Suppressor macrophage treated with lipopolysaccharide for 1 hour (primary cell): ENCODE measurements at regions not wholly inside any gene's neighbourhood (a gene's known extent, or its start where the extent isn't known, plus 50 kb on each side); places are given as distances from the start of the nearest gene placed in this dataset.
A peak's percentile ranks its signal among the peaks of the same experiment; 100 is the strongest.
"Not testable (repeated sequence)": the region's sequence is repeated elsewhere in the genome, so short reads cannot be mapped to it uniquely, and the experiment has no call there.

Source experiments
- DNase-seq, 3 donors: peaks; one replicate each; pipeline ENCODE4 v3.0.0-alpha.2; 2020 to 2022

DNA sequence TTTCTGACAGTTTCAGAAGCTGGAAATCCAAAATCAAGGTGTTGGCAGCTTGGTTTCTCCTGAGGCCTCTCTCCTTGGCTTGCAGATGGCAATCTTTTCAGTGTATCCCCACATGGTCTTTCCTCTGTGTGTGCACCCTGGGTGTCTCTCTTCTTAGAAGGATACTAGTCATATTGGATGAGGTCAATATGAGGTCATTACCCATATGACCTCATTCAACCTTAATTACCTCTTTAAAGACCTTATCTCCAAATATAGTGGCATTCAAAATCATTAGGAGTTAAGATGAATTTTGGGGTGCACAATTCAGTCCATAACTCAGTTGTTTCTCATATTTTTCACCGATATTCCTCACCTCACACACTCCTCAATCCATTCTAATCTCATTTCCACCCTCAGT, 92.4 kb upstream of the TGM3 start:
- peak in 1 of 3 donors; percentile 34 for DNase-seq

DNA sequence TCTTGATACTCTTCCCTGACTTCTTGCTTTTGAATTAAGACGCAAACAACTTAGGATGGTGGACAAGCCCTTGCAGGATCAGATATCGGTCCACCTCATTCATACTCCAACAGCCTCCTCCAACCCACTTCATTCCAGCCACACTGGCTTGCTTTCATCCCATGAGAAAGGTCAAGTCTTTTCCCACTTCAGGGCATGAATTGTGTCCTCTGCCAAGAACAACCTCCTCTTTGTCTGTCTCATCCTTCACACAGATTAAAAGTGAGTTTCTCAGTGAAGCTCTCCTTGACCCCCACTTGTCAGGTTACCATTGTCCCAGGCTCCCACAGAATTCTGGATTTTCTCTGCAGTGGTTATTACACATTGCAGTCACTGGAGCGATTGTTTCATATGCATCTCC, 91.8 kb upstream of the TGM3 start:
- DNase-seq: no peak

DNA sequence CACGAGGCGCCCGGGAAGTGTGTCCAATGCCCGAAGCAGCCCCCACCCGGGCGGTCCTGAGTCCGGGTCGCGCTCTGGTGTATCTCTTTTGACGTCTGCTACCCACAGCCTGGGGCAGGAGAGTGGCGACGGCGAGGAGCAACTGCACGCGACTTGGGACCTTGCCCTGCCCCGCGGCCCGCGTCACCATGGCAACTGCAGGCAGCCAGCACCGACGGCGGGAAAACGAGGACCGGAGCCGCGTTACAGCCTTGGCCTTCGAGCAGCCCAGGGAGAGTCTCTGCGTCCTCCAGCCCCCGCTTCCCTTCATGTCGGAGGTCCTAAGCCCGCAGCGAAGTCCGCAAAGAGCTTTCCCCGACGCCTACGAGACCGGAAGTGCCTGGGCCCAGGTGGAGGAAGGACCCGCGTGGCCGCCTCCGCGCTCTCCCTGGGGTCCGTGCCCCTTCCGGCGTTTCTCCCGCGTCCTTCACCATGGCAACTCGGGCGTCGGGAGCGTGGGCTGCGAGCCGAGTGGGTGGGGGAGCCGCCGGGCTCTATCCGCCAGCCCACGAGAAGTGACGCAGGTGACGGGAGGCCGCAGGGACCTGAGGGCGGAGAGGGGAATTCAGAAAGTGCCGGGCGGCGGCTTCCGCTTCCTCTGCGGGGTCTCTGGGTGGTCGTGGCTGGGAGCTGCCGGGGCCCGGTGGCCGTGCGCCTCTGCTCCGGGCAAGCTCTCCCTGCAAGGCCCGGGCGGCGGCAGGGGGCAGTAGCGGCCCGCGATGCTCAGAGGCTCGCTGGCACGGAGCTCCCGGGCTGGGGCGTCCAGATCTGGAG, 88.6 kb upstream of the TGM3 start:
- DNase-seq: peak; percentile 82 to 93 (median 89)

DNA sequence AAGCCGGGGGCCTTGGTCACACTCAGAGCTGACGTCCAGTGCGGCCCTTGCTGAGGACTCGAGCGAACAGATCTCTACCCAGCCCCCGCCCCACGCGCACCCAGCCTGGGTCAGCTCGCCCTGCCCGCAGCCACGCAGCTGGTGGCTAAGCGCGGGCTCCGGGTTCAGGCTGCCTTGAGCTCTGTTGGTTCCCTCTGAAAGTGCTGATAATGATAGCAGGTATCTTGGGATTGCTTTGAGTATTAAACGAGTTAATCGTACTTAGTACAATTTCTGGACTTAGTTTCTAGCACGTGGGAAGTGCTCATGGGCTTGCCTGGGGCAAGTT, 88.1 kb upstream of the TGM3 start:
- no peak for DNase-seq

DNA sequence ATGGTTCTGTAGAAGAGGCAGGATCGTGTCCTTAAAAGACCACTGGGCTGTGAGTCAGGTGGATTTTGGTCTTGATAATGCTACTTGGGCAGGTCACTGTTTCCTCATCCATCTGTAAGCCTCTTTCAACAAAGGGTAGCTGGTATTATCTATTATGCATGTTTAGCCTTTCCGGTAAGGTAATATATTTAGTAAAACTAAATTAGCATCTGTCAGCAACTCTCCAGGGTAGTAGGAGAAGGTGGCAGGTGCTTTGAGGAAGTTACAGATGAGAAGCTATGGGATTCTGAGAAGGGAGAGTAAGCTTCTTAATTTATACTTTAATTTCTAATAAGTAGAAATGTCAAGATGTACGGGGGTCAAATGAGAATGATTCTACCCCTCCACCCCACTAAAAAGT, 86.9 kb upstream of the TGM3 start:
- DNase-seq: no peak

DNA sequence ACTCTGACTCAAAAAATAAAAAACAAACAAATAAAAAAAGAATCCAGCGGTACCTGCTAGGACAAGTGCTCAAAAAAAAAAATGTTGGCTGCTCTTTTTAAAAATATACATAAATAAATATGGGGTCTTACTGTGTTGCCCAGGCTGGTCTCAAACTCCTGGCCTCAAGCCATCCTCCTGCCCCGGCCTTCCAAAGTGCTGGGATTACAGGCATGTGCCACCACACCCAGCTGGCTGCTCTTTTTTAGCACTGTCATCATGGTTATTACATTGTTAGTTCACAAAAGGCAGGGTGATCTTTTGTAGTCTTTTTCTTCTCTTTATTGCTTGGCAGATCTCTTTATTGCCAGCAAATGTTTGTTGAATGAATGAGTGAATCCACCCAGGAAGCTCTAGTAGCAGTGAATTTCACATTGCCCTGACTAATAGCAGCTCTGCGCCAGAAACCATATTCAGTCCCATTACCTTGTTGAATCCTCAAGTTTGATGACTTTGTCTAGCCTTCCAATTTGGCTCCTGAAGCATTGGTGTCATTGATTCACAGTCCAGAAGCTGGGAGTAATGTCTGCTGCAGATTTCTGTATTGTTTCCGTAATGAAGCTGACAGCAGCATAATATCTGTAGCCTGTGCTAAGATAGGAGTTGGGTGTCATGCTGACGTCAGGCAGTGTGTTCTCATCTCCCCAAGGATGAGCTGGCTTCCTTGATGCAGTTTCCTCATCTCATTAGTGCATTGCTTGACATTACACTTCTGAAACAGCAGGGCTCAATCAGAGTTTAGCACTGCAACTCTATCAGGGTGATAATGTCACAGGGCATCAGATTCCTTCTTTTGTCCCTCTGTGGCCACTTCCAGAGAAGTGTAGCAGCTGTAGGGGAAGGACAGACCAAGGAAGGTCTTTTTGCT, 84.9 kb upstream of the TGM3 start:
- DNase-seq: peak; percentile 91 to 97 (median 97)

DNA sequence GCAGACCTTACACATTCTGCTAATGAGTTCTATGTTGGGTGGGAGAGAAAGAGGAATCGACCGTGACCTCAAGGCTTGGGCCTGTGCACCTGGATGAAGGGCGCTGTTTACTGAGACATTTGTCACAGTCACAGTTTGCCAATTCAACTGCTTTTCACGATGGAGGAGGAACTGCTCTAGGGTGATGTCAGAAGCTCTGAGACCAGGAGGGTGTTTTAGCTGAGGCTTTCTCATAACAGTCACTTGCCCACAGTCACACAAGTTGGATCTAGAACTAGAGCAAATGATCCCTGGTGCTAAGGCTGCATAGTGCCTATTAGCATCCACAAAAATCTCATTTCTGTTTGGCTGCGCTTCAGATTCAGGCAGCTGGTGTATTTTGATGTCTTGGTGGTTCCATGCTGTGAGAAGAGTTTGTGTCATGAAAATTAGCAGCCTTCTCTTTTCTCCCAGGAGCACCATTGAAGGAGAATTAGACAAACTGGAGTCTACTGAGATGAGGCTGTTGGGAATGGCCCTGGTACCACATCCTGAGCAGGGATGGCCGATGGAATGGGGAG, 83.3 kb upstream of the TGM3 start:
- DNase-seq: peak; percentile 67 to 71 (median 71)

DNA sequence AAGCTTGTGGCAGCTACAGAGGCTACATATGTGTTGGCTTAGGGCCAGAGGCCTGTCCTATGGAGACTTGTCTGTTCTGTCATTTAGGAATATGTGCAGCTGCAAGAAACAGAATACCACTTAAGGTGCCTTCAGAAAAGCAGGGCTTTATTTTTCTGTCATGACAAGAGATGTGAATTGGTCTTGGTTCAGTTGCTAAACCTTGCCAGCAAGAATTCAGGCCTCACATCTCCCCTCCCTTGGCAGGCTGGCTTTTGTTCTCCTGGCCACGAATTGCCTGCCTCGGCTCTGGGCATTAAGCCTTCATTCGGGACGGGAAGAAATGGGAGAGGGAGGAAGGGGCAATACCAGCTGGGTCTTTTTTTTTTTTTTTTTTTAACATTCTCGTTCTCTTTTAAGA, 82.4 kb upstream of the TGM3 start:
- no peak for DNase-seq

DNA sequence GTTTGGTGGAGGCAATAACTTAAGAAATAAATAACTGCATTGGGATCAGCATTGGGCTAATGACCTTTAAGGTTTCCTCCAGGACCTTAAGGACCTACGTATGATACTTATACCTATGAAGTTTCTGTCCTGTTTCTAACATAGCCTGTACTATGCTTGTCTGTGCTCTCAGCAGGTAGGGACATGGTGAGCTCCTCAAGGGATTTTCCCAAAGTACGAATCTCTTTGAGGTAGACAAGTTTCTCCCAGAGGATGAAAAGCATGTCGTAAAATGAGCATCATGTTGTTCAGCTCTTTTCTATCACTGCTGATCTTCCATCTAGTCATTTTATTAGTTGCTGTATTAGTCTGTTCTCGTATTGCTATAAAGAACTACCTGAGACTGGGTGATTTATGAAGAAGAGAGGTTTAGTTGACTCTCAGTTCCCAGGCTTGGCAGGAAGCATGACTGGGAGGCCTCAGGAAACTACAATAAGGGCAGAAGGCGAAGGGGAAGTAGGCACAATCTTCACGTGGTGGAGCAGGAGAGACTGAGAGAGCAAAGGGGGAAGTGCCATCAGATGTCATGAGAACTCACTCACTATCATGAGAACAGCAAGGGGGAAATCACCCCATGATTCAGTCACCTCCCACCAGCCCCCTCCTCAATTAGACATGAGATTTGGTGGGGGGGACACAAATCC, 77.8 kb upstream of the TGM3 start:
- DNase-seq: peak; percentile 86 to 93 (median 92)

DNA sequence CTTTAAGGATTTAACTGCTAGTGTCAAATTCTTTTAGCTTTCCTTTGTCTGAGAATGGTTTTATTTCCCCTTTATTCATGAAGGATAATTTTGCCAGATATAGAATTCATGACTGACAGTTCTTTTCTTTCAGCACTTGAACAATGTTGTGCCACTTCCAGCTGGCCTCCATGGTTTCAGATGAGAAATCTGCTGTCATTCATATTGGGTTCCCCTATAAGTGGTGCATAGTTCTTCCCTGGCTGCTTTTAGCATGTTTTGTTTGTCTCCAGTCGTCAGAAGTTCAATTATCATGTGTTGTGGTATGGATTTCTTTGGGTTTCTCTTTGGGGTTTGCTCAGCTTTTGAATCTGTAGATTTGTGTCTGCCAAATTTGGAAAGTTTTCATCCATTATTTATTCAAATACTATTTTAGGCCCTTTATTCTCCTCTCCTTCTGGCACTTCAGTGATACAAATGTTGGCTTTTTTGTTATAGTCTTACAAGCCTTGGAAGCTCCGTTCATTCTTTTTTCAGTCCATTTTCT, 76.3 kb upstream of the TGM3 start:
- DNase-seq: no peak

DNA sequence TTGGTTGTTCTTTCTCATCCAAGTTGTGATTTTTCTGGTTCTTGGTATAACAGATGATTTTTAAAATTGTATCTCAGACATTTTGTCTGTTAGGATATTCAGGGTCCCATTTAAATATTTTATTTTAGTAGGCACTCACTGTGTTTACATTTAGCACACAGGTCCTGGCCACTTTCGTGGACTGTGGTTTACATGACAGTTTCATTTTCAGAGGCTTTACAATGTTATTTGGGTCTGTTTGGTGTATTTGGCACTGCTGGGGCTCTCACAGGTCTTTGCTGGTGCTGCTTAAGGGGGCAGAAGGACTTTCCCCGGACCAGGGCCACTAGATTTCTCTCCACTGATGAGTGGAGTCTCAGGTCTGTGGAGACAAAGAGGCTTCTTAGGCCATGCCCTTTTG, 75.5 kb upstream of the TGM3 start:
- no peak for DNase-seq

DNA sequence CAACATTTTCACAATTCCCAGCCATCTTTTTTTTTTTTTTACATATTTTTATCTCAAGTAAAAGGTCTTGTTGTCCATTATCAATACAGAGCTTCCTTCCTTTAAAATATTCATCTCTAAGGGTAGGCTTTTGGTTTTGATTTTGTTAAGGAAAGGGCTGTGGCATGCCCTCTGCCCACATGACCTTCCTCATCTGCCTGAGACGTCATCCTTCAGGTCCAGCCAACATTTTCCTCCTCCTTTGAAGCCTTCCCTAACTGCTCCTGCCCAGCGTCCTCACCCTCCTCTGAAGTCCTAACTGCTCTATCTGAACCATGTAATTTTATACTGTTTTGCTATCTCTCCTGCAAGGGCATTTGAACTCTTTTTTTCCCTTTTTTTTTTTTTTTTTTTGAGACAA, 73.9 kb upstream of the TGM3 start:
- DNase-seq: peak; percentile 59 to 67 (median 66)

DNA sequence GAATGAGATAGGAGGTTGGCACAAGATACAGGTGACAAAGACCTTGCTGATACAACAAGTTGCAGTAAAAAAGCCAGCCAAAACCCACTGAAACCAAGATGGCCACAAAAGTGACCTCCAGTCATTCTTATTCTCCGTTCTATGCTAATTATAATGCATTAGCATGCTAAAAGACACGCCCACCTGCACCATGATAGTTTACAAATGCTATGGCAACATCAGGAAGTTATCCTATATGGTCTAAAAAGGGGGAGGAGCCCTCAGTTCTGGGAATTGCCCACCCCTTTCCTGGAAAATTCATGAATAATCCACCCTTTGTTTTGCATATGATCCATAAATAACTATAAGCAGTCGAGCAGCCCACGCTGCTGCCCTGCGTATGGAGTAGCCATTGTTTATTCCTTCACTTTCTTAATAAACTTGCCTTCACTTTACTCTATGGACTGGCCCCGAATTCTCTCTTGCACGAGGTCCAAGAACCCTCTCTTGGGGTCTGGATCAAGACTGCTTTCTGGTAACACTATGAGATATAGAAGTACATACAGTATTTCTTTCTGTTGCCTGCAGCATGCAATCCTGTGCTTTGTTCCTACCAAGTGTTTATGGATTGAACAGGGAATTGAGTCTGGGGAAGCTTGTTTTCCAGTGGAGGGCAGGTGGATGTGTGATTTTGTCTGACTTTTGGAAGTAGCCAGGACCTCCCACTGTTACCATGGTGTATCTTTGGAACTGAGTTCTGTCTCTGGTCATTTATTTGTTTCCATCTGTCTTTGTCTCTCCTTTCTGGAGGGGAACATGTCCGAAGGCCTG, 72.0 kb upstream of the TGM3 start:
- peak in 1 of 3 donors; percentile 38 for DNase-seq

DNA sequence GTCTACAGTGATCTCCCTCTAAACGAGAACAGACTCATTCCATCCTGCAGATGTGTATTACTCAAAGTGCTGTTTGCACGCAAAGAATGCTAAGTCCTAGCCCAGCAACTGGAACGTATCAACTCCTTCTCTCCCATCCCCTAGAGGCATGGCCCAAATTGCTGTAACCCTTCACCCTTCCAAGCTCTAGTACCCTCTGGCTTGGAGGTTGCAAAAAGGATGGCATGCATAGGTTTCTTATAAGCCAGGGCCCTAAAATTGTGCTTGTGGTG, 71.5 kb upstream of the TGM3 start:
- DNase-seq: no peak

DNA sequence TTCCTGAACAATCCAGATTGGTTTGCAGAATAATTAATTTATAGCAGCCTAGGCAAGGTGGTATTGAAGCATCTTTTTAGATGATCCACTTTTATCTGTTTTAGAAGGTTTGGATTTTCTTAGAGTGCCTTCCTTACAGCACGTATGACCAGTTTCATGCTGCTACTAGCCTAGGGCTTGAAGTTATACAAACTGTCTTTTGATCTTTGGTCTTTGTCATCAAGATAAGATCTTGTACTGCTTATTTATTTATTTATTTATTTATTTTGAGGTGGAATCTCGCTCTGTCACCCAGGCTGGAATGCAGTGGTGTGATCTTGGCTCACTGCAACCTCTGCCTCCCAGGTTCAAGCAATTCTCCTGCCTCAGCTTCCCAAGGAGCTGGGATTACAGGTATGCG, 68.5 kb upstream of the TGM3 start:
- not testable (repeated sequence) for DNase-seq

DNA sequence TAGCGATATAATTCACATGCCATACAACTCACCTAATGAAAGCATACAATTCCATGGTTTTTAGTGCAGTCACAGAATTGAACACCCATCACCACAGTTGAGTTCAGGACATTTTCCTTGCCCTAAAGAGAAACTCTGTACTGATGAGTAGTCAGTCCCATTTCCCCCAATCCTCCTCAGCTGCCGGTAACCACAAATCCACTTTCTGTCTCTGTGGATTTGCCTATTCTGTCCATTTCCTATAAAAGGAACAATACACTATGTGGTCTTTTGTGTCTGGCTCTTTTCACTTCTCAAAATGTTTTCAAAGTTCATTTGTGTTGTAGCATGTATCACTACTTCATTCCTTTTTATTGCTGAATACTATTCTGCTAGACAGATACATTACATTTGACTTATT, 67.9 kb upstream of the TGM3 start:
- peak in 2 of 3 donors; percentile 52 to 53 for DNase-seq

DNA sequence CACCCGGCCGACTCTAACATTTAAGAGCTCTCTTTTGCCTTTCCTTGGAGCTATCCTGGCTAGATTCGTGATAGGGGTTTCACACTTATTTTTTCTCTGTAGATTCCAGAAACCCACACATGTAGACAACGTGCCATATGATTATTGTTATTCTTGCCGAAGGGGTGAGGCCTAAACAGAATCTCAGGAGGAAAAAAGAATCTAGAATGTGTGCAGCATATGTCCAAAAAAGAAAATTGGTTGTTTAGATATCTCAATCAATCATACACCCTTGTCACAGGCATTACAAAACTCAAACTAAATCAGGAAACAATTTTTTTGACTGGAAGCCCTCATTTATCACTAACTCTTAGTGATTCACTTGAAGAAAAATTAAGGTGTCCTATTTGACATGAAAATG, 66.9 kb upstream of the TGM3 start:
- no peak for DNase-seq

DNA sequence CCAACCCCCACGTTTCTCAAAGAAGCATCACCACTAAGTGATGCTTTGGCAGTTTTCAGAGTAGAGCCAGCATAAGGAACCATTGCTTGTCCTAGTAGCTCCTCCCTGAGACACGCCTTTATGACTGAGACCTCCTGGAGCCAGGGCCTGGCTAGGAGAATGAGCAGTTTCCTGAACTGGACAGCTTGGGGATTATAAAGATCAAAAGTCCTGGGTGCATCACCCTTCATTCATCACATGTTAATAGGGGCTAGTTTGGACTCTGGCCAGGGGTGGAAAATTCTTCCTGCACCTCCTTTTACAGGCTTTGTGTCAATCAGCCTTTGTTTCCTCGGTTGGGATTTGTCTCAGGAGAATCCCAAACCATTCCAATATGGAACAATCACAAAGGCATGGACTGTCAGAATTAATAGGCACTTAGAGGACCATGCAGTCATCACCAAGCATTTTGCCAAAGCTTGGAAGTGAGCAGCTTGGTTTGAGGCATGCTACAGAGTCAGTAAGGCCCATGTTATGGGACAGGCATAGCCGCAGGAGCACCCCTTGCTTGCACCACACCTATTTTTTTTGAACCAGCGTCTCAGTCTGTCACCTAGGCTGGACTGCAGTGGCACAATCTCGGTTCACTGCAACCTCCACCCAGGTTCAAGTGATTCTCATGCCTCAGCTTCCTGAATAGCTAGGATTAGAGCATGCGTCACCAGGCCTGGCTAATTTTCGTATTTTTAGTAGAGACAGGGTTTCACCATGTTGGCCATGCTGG, 64.9 kb upstream of the TGM3 start:
- no peak for DNase-seq

DNA sequence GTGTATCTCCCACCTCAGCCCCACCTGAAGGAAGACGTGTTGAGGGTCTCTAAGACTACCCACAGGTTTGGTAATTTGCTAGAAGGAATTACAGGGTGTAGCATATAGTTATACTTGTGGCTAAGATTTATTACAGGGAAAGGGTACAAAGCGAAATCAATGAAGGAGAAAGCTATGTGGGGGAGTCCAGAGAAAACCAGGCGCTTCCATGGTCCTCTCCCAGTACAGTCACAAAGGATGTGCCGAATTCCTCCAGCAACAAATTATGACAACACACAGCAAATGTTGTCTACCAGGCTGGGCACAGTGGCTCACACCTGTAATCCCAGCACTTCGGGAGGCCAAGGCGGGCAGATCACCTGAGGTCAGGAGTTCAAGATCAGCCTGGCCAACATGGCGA, 64.1 kb upstream of the TGM3 start:
- DNase-seq: no peak

DNA sequence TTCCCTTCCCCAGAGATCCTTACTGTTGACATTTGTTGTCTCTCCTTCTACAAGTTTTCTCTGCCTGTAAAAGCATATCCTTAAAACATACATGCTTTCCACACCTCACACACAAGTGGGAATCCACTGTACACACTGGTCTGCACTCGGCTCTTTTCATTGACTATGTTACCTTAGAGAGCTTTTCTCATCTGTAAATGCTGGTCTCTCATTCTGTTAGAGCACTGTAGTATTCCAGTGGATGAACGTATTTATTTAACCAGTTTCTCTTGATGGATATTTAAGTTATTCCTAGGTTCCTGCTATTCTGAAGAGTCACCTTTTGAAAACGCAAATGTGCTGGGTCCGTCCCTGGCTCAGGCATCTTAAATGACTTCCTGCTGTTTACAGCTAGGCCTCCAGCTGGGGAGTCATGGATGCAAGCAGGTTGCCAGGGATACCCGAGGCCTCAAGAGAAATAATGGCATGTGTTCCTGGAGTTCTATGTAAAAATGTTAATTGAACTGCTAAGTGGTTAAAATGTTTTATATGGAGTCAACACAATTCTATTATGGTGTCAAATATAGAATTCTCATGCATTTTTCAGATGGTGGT, 61.1 kb upstream of the TGM3 start:
- DNase-seq: no peak

DNA sequence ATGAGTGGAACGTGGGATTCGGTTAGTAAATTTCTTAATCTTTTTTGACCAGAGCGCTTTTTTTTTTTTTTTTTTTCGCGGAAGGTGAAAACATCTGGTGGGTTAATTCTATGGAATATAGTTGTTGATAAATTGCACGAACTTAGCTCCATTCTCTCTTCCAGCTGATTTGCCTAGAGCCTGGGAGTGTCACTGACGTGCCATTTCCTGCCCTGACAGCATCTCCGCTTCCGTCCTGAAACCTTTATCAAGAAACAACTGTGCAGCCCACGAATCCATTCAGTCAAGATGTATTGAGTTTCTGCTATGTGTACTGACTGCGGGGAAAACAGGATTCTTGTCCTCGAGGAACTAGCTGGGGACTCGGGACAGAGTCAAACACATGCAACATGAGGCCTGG, 59.5 kb upstream of the TGM3 start:
- no peak for DNase-seq
